ENCODE measurements at regions not wholly inside any gene's neighbourhood (a gene's known extent, or its start where the extent isn't known, plus 50 kb on each side); places are given as distances from the start of the nearest gene placed in this dataset.
A peak's percentile ranks its signal among the peaks of the same experiment; 100 is the strongest.

DNA sequence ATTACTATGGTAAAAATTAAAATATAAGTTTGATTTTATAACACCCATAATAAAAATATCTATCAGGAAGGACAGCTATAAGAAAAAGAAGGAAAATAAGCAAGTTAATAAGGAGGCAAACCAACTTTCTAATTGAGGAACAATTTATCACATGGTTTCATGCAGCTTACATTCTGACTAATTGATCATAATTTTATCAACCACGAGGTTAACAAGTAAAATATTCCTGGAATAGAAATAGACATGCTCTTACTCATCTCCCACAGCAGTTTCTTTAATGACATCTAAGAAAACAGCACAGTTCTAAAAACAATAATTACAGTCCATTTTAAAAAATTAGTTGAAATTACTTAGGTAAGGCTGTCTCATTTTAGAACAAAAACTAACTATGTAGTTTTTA is 130.8 kb upstream of the KRR1 start:
- H3K4me1 ChIP-seq (ENCODE audit: control insufficient read depth, insufficient read depth, low read length): no peaks in the 10 kb centered on the region; the same call in 1 of the 2 replicates
- H3K36me3 ChIP-seq (ENCODE audit: control insufficient read depth in 2 of 2, insufficient read depth in 1 of 2, low read length in 2 of 2): no peaks in the 10 kb centered on the region
- H3K4me3 ChIP-seq (ENCODE audit: low read depth, low read length): no peak overlapping the region
- no peak overlapping the region for H3K27ac ChIP-seq (ENCODE audit: extremely low read depth, low read depth, low read length)
- no peaks in the 10 kb centered on the region for H3K9me3 ChIP-seq (ENCODE audit: control insufficient read depth, insufficient read depth, low read depth, low read length)
- ChIA-PET POLR2A (no interaction called here), CTCF (no interaction called here)
- TF ChIP-seq, protein P1, sequence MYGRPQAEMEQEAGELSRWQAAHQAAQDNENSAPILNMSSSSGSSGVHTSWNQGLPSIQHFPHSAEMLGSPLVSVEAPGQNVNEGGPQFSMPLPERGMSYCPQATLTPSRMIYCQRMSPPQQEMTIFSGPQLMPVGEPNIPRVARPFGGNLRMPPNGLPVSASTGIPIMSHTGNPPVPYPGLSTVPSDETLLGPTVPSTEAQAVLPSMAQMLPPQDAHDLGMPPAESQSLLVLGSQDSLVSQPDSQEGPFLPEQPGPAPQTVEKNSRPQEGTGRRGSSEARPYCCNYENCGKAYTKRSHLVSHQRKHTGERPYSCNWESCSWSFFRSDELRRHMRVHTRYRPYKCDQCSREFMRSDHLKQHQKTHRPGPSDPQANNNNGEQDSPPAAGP (tag by site-specific recombination; IDR thresholded peaks at IDR 0.05): no peak
- no peak for TF ChIP-seq ZNF274 (IDR thresholded peaks at IDR 0.05; ENCODE audit: low read length)
- TF ChIP-seq ZNF274 (tag by site-specific recombination; IDR thresholded peaks at IDR 0.05; ENCODE audit: borderline replicate concordance): no peak
- no peak for TF ChIP-seq ZNF621 (tag by site-specific recombination; IDR thresholded peaks at IDR 0.05)
- TF ChIP-seq, protein P2, sequence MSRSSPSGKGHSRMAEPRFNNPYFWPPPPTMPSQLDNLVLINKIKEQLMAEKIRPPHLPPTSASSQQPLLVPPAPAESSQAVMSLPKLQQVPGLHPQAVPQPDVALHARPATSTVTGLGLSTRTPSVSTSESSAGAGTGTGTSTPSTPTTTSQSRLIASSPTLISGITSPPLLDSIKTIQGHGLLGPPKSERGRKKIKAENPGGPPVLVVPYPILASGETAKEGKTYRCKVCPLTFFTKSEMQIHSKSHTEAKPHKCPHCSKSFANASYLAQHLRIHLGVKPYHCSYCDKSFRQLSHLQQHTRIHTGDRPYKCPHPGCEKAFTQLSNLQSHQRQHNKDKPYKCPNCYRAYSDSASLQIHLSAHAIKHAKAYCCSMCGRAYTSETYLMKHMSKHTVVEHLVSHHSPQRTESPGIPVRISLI (tag by site-specific recombination; IDR thresholded peaks at IDR 0.05): no peak
- TF ChIP-seq ZNF214 (tag by site-specific recombination; IDR thresholded peaks at IDR 0.05; ENCODE audit: borderline replicate concordance): no peak
- TF ChIP-seq, protein P3, sequence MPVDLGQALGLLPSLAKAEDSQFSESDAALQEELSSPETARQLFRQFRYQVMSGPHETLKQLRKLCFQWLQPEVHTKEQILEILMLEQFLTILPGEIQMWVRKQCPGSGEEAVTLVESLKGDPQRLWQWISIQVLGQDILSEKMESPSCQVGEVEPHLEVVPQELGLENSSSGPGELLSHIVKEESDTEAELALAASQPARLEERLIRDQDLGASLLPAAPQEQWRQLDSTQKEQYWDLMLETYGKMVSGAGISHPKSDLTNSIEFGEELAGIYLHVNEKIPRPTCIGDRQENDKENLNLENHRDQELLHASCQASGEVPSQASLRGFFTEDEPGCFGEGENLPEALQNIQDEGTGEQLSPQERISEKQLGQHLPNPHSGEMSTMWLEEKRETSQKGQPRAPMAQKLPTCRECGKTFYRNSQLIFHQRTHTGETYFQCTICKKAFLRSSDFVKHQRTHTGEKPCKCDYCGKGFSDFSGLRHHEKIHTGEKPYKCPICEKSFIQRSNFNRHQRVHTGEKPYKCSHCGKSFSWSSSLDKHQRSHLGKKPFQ (tag by site-specific recombination; IDR thresholded peaks at IDR 0.05): no peak
- TF ChIP-seq GFI1B (tag by site-specific recombination; IDR thresholded peaks at IDR 0.05): no peak
- TF ChIP-seq FEZF1 (tag by site-specific recombination; IDR thresholded peaks at IDR 0.05): no peak
- no peak for TF ChIP-seq ZNF837 (tag by site-specific recombination; IDR thresholded peaks at IDR 0.05)
- no peak for TF ChIP-seq SP2 (tag by site-specific recombination; IDR thresholded peaks at IDR 0.05)
- TF ChIP-seq, protein P4, sequence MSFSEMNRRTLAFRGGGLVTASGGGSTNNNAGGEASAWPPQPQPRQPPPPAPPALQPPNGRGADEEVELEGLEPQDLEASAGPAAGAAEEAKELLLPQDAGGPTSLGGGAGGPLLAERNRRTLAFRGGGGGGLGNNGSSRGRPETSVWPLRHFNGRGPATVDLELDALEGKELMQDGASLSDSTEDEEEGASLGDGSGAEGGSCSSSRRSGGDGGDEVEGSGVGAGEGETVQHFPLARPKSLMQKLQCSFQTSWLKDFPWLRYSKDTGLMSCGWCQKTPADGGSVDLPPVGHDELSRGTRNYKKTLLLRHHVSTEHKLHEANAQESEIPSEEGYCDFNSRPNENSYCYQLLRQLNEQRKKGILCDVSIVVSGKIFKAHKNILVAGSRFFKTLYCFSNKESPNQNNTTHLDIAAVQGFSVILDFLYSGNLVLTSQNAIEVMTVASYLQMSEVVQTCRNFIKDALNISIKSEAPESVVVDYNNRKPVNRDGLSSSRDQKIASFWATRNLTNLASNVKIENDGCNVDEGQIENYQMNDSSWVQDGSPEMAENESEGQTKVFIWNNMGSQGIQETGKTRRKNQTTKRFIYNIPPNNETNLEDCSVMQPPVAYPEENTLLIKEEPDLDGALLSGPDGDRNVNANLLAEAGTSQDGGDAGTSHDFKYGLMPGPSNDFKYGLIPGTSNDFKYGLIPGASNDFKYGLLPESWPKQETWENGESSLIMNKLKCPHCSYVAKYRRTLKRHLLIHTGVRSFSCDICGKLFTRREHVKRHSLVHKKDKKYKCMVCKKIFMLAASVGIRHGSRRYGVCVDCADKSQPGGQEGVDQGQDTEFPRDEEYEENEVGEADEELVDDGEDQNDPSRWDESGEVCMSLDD (tag by site-specific recombination; IDR thresholded peaks at IDR 0.05): no peak
- no peak for TF ChIP-seq ZNF146 (tag by site-specific recombination; IDR thresholded peaks at IDR 0.05)
- no peak for TF ChIP-seq SETDB1 (IDR thresholded peaks at IDR 0.05; ENCODE audit: insufficient read length, low read length)
- no peak for TF ChIP-seq ZNF341 (tag by site-specific recombination; IDR thresholded peaks at IDR 0.05; ENCODE audit: low read depth)
- no peak for TF ChIP-seq ZSCAN30 (tag by site-specific recombination; IDR thresholded peaks at IDR 0.05)
- no peak for TF ChIP-seq KLF7 (tag by site-specific recombination; IDR thresholded peaks at IDR 0.05; ENCODE audit: borderline replicate concordance)
- no peak for TF ChIP-seq ZNF548 (tag by site-specific recombination; IDR thresholded peaks at IDR 0.05)
- TF ChIP-seq SCRT2 (tag by site-specific recombination; IDR thresholded peaks at IDR 0.05): no peak

DNA sequence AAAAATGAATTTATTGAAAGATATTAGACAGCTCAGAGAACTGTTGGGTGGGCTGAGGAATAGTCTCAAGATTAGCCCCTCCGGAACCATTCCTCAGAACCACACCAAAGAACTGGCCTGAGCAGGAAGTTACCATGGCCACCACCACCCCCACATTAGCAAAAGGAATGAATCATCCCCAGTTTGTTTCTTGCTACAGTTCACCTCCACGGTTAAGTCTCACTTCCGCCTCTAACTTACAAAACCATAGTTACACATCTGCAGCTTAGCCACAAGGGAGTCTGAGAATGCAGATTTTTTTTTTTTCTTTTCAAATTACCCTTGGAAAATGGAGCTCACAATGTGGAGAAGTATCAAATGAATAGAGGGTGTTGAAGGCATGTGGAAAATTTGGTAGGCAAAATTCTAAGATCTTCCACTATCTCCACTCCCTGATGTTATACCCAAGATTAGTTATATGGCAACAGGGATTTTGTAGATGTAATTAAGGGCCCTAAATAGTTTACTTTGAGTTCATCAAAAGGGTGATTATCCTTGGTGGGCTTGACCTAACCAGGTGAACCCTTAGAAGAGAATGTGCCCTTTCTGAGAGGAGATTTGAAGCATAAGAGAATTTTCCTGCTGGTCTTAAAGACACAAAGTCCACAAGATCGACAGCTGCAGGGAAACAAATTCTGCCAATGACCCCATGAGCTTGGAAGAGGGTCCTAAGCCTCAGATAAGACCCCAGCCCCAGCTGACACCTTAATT is 129.8 kb upstream of the KRR1 start:
- Histone ChIP-seq H3K9me3 (ENCODE audit: control insufficient read depth, insufficient read depth, low read depth, low read length) (no peaks in the 10 kb centered on the region), H3K4me3 (ENCODE audit: low read depth, low read length) (no peak overlapping the region), H3K4me1 (ENCODE audit: control insufficient read depth, insufficient read depth, low read length) (no peaks in the 10 kb centered on the region; the same call in 1 of the 2 replicates), H3K36me3 (ENCODE audit: control insufficient read depth in 2 of 2, insufficient read depth in 1 of 2, low read length in 2 of 2) (no peaks in the 10 kb centered on the region), H3K27ac (ENCODE audit: extremely low read depth, low read depth, low read length) (no peak overlapping the region)
- POLR2A ChIA-PET: no interaction called here
- no peak for TF ChIP-seq ZNF266 (tag by site-specific recombination; IDR thresholded peaks at IDR 0.05; ENCODE audit: low read depth)
- peak; percentile 81 for TF ChIP-seq ZNF10 (tag by site-specific recombination; IDR thresholded peaks at IDR 0.05)
- TF ChIP-seq EGR2 (tag by site-specific recombination; IDR thresholded peaks at IDR 0.05; ENCODE audit: low read depth): 0 out of 2 replicates have a peak, but pooled peaks have one; percentile 8
- peak; percentile 37 for TF ChIP-seq ZFHX2 (tag by site-specific recombination; conservative IDR thresholded peaks at IDR 0.05)
- CTCF ChIA-PET: no interaction called here
